HUES64 (cell line): ENCODE measurements at regions not wholly inside any gene's neighbourhood (a gene's known extent, or its start where the extent isn't known, plus 50 kb on each side); places are given as distances from the start of the nearest gene placed in this dataset.

Experiments used
- H3K27ac ChIP-seq: 2 replicates; pipeline ENCODE4 v1.7.0; 2013; ENCODE audit warnings: low read depth, low read length, inconsistent platforms
- H3K27me3 ChIP-seq: 2 replicates; pipeline ENCODE4 v1.6.1; 2013; ENCODE audit warnings: mild to moderate bottlenecking, low read length; ENCODE audit not compliant: insufficient read depth
- H3K36me3 ChIP-seq: 2 replicates; pipeline ENCODE4 v1.6.1; 2013; ENCODE audit warnings: mild to moderate bottlenecking, low read length; ENCODE audit not compliant: insufficient read depth
- H3K4me1 ChIP-seq: 2 replicates; pipeline ENCODE4 v1.6.1; 2013; ENCODE audit warnings: mild to moderate bottlenecking, low read length, moderate library complexity; ENCODE audit not compliant: insufficient read depth
- H3K4me3 ChIP-seq: 2 replicates; pipeline ENCODE4 v1.5.1; 2013; ENCODE audit warnings: mild to moderate bottlenecking, low read length, moderate library complexity
- H3K9ac ChIP-seq: 2 replicates; pipeline ENCODE4 v1.6.1; 2013; ENCODE audit warnings: mild to moderate bottlenecking, low read depth, low read length
- H3K9me3 ChIP-seq: 2 replicates; pipeline ENCODE4 v1.6.1; 2013; ENCODE audit warnings: low read depth, low read length; ENCODE audit not compliant: insufficient read depth
- WGBS: fragments of 150-250, 120-280 bp; methylation state at CpG from one replicate; pipeline ENCODE4 v1.1.7; 2013; ENCODE audit warnings: missing lambda C conversion rate; 5-methylcytosine and 5-hydroxymethylcytosine counted together

GRCh38 chr6:109265530-109265929 lies 116.7 kb downstream of the CD164 start:
- peaks cover 12% of the 10 kb centered on the region; the same call in 1 of the 2 replicates for H3K9me3 ChIP-seq
- H3K9ac ChIP-seq: no peak overlapping the region
- no peak overlapping the region for H3K4me3 ChIP-seq
- H3K36me3 ChIP-seq: peaks cover 12% of the 10 kb centered on the region
- 91% methylated on average over 3 of the region's 3 CpGs for WGBS
- no peak overlapping the region for H3K27ac ChIP-seq
- H3K27me3 ChIP-seq: no peaks in the 10 kb centered on the region
- no peaks in the 10 kb centered on the region for H3K4me1 ChIP-seq

GRCh38 chr6:109263873-109264700 lies 118.2 kb downstream of the CD164 start:
- Histone ChIP-seq H3K4me1 (no peaks in the 10 kb centered on the region), H3K27ac (no peak overlapping the region), H3K27me3 (no peaks in the 10 kb centered on the region), H3K4me3 (no peak overlapping the region), H3K9ac (no peak overlapping the region), H3K36me3 (peaks cover 3% of the 10 kb centered on the region; the same call in 1 of the 2 replicates), H3K9me3 (peaks cover 6% of the 10 kb centered on the region; the same call in 1 of the 2 replicates)
- WGBS: 93% methylated on average over 3 of the region's 3 CpGs

- Histone ChIP-seq H3K4me3 (no peak overlapping the region), H3K9ac (no peak overlapping the region), H3K36me3 (no peaks in the 10 kb centered on the region; the same call in 1 of the 2 replicates), H3K4me1 (no peaks in the 10 kb centered on the region), H3K27me3 (no peaks in the 10 kb centered on the region), H3K27ac (no peak overlapping the region), H3K9me3 (no peaks in the 10 kb centered on the region)
- WGBS: 85% methylated on average over 7 of the region's 7 CpGs
These were observed 120.0 kb downstream of the CD164 start for GRCh38 chr6:109262261-109262660.

- Histone ChIP-seq H3K9ac (no peak overlapping the region), H3K36me3 (no peaks in the 10 kb centered on the region; the same call in 1 of the 2 replicates), H3K27me3 (no peaks in the 10 kb centered on the region), H3K4me1 (no peaks in the 10 kb centered on the region), H3K27ac (no peak overlapping the region), H3K9me3 (no peaks in the 10 kb centered on the region), H3K4me3 (no peak overlapping the region)
- WGBS: 94% methylated on average over 6 of the region's 6 CpGs
These were observed 120.5 kb downstream of the CD164 start for GRCh38 chr6:109261811-109262210.

GRCh38 chr6:109260701-109261100 lies 121.6 kb downstream of the CD164 start:
- Histone ChIP-seq H3K9ac (no peak overlapping the region), H3K4me3 (no peak overlapping the region), H3K9me3 (no peaks in the 10 kb centered on the region), H3K27me3 (no peaks in the 10 kb centered on the region), H3K4me1 (no peaks in the 10 kb centered on the region), H3K36me3 (no peaks in the 10 kb centered on the region; the same call in 1 of the 2 replicates), H3K27ac (no peak overlapping the region)
- 92% methylated on average over 3 of the region's 3 CpGs for WGBS

GRCh38 chr6:109260126-109260525 lies 122.1 kb downstream of the CD164 start:
- Histone ChIP-seq H3K9me3 (no peaks in the 10 kb centered on the region), H3K27ac (no peak overlapping the region), H3K27me3 (no peaks in the 10 kb centered on the region), H3K36me3 (no peaks in the 10 kb centered on the region; the same call in 1 of the 2 replicates), H3K4me1 (no peaks in the 10 kb centered on the region), H3K4me3 (no peak overlapping the region), H3K9ac (no peak overlapping the region)
- WGBS: no CpG with 5 or more reads among the region's 2 CpGs

- Histone ChIP-seq H3K4me3 (no peak overlapping the region), H3K4me1 (no peaks in the 10 kb centered on the region), H3K27me3 (no peaks in the 10 kb centered on the region), H3K9ac (no peak overlapping the region), H3K27ac (no peak overlapping the region), H3K9me3 (no peaks in the 10 kb centered on the region), H3K36me3 (no peaks in the 10 kb centered on the region; the same call in 1 of the 2 replicates)
- 88% methylated on average over 2 of the region's 2 CpGs for WGBS
These were observed 124.1 kb downstream of the CD164 start for GRCh38 chr6:109258129-109258528.

- Histone ChIP-seq H3K4me1 (no peaks in the 10 kb centered on the region), H3K9me3 (no peaks in the 10 kb centered on the region), H3K27me3 (no peaks in the 10 kb centered on the region), H3K36me3 (no peaks in the 10 kb centered on the region; the same call in 1 of the 2 replicates), H3K27ac (no peak overlapping the region), H3K4me3 (no peak overlapping the region), H3K9ac (no peak overlapping the region)
- WGBS: 94% methylated on average over 2 of the region's 2 CpGs
These were observed 124.8 kb downstream of the CD164 start for GRCh38 chr6:109257494-109257893.

GRCh38 chr6:109255946-109256640 lies 126.2 kb downstream of the CD164 start:
- WGBS: 95% methylated on average over 4 of the region's 4 CpGs
- no peak overlapping the region for H3K4me3 ChIP-seq
- no peak overlapping the region for H3K9ac ChIP-seq
- no peaks in the 10 kb centered on the region for H3K9me3 ChIP-seq
- H3K27me3 ChIP-seq: no peaks in the 10 kb centered on the region
- H3K27ac ChIP-seq: no peak overlapping the region
- H3K36me3 ChIP-seq: no peaks in the 10 kb centered on the region
- no peaks in the 10 kb centered on the region for H3K4me1 ChIP-seq

- Histone ChIP-seq H3K4me1 (no peaks in the 10 kb centered on the region), H3K27me3 (no peaks in the 10 kb centered on the region), H3K36me3 (no peaks in the 10 kb centered on the region), H3K9ac (no peak overlapping the region), H3K4me3 (no peak overlapping the region), H3K9me3 (no peaks in the 10 kb centered on the region), H3K27ac (no peak overlapping the region)
- 95% methylated on average over 4 of the region's 5 CpGs for WGBS
These were observed 127.2 kb downstream of the CD164 start for GRCh38 chr6:109255087-109255486.

GRCh38 chr6:109253366-109253765 lies 128.9 kb downstream of the CD164 start:
- no peaks in the 10 kb centered on the region for H3K36me3 ChIP-seq
- H3K4me3 ChIP-seq: no peak overlapping the region

More at GRCh38 chr6:109253366-109253765, 128.9 kb downstream of the CD164 start:
- Histone ChIP-seq H3K9ac (no peak overlapping the region), H3K4me1 (no peaks in the 10 kb centered on the region), H3K27ac (no peak overlapping the region), H3K27me3 (no peaks in the 10 kb centered on the region), H3K9me3 (no peaks in the 10 kb centered on the region)
